ENCODE measurements at regions not wholly inside any gene's neighbourhood (a gene's known extent, or its start where the extent isn't known, plus 50 kb on each side); places are given as distances from the start of the nearest gene placed in this dataset.

- no peak for DNase-seq (ENCODE audit: low read depth)
- TF ChIP-seq, protein P1, sequence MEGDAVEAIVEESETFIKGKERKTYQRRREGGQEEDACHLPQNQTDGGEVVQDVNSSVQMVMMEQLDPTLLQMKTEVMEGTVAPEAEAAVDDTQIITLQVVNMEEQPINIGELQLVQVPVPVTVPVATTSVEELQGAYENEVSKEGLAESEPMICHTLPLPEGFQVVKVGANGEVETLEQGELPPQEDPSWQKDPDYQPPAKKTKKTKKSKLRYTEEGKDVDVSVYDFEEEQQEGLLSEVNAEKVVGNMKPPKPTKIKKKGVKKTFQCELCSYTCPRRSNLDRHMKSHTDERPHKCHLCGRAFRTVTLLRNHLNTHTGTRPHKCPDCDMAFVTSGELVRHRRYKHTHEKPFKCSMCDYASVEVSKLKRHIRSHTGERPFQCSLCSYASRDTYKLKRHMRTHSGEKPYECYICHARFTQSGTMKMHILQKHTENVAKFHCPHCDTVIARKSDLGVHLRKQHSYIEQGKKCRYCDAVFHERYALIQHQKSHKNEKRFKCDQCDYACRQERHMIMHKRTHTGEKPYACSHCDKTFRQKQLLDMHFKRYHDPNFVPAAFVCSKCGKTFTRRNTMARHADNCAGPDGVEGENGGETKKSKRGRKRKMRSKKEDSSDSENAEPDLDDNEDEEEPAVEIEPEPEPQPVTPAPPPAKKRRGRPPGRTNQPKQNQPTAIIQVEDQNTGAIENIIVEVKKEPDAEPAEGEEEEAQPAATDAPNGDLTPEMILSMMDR (conservative IDR thresholded peaks at IDR 0.05; ENCODE audit: low read depth, low read length) = no peak
- H3K4me3 ChIP-seq (ENCODE audit: low read length) = no peak overlapping the region
These were observed 340.4 kb downstream of the TENT4A start for GRCh38 chr5:7053528-7054209.

- DNase-seq (ENCODE audit: low read depth) = no peak
- no peak overlapping the region for H3K4me3 ChIP-seq (ENCODE audit: low read length)
- TF ChIP-seq, protein P1 (conservative IDR thresholded peaks at IDR 0.05; ENCODE audit: low read depth, low read length) = no peak
These were observed 329.3 kb upstream of the ADCY2 start for GRCh38 chr5:7066471-7067235.

DNA sequence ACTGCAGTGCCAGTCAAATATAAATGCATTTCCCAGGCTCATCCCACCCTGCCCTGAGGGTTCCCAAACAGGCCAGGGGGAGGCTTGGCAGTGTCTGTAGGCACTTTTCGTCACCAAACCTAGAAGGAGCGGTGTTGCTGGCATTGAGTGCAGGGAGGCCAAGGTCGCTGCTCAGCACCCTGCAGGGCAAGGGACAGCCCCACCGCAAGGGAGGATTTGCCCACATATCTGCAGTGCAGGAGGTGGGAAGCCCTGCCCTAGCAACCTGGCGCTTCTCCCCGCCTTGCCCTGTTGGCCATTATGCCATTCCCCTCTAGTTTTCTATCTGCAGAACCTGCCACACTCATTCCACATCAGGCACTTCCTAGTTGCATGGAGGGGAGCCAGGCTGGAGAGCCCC is 327.8 kb upstream of the ADCY2 start:
- TF ChIP-seq, protein P1 (conservative IDR thresholded peaks at IDR 0.05; ENCODE audit: low read depth, low read length) = no peak
- DNase-seq (ENCODE audit: low read depth) = no peak
- H3K4me3 ChIP-seq (ENCODE audit: low read length) = no peak overlapping the region

DNA sequence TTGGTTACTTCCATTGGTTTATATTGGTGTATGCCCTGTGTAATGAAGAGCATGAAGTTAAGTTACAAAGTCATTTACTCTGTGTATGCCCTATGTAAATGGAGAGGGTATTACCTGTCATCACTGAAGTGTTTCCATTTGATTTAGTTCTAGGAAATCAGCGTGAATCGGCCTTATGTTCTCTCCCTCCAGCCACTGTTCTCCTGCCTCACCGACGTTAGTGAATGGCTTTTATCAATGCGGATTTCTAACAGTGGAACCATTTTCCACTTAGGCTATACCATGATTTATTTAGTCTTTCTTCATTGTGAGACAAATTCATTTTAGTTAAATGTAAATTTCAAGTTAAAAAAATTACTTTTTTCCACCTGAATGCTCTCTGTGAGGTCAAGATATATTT is 327.0 kb upstream of the ADCY2 start:
- DNase-seq (ENCODE audit: low read depth) = no peak
- H3K4me3 ChIP-seq (ENCODE audit: low read length) = no peak overlapping the region
- TF ChIP-seq, protein P1 (conservative IDR thresholded peaks at IDR 0.05; ENCODE audit: low read depth, low read length) = no peak

GRCh38 chr5:7072188-7072587 is 323.8 kb upstream of the ADCY2 start:
- no peak for DNase-seq (ENCODE audit: low read depth)
- TF ChIP-seq, protein P1 (conservative IDR thresholded peaks at IDR 0.05; ENCODE audit: low read depth, low read length) = no peak
- no peak overlapping the region for H3K4me3 ChIP-seq (ENCODE audit: low read length)

DNA sequence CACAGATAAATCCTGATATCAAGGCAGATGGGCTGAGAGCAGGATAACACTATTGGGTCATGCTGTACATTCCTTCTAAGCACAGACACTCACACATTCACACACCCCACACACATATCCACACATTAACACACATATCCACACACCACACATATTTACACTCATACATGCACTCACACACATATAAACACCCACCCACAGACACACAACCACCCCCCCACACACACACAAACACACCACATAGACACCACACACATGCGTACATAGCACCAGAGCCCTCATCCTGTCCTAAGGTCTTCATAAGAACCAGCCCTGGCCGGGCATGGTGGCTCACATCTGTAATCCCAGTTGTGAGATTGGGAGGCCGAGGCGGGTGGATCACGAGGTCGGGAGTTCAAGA is 322.3 kb upstream of the ADCY2 start:
- DNase-seq (ENCODE audit: low read depth) = no peak
- H3K4me3 ChIP-seq (ENCODE audit: low read length) = no peak overlapping the region
- TF ChIP-seq, protein P1 (conservative IDR thresholded peaks at IDR 0.05; ENCODE audit: low read depth, low read length) = no peak

DNA sequence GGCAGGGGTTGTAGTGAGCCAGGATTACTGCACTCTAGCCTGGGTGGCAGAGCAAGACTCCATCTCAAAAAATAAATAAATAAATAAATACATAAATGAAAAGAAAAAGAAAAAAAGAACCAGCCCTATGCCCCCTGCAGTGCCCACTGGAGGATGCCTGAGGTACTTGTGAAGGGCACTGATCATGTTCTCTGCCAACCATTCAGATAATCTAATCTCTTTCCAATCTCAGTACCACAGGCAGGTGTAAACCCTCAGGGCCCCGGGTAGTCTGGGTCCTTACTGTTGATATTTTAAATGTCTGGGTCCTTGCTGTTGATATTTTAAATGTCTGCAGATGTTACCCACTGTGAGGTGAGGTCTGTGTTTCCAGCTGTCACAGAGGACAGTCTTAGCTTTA is 321.8 kb upstream of the ADCY2 start:
- DNase-seq (ENCODE audit: low read depth) = no peak
- no peak overlapping the region for H3K4me3 ChIP-seq (ENCODE audit: low read length)
- TF ChIP-seq, protein P1 (conservative IDR thresholded peaks at IDR 0.05; ENCODE audit: low read depth, low read length) = no peak
